GM23338 (cell line): ENCODE measurements at regions not wholly inside any gene's neighbourhood (a gene's known extent, or its start where the extent isn't known, plus 50 kb on each side); places are given as distances from the start of the nearest gene placed in this dataset.

Source experiments
- ATAC-seq: fragments of 200-7000 bp; cut with Tn5 transposase; 3 replicates; pipeline ENCODE4 v1.9.1; 2020
- DNase-seq: peaks from one replicate; pipeline ENCODE4 v3.0.0-alpha.2; 2015; ENCODE audit warnings: low spot score
- H2AFZ ChIP-seq: fragments of 200-600 bp; sonication (generic); 2 replicates; pipeline ENCODE4 v1.8.0; 2016; ENCODE audit warnings: antibody characterized with exemption, mild to moderate bottlenecking, moderate library complexity
- H3F3A ChIP-seq: fragments of 200-600 bp; sonication (generic); replicated peaks from 2 replicates; pipeline ENCODE4 v1.8.0; 2017; ENCODE audit warnings: antibody characterized with exemption, mixed run types, low read depth
- H3K27ac ChIP-seq: fragments of 200-600 bp; sonication (generic); 2 replicates; pipeline ENCODE4 v1.6.1; 2016; ENCODE audit warnings: low read depth
- H3K27me3 ChIP-seq: fragments of 200-600 bp; sonication (generic); 2 replicates; pipeline ENCODE4 v1.8.0; 2016; ENCODE audit warnings: mild to moderate bottlenecking, mixed run types, moderate library complexity; ENCODE audit not compliant: insufficient read depth
- H3K36me3 ChIP-seq: fragments of 200-600 bp; sonication (generic); 2 replicates; pipeline ENCODE4 v1.8.0; 2016; ENCODE audit warnings: mild to moderate bottlenecking; ENCODE audit not compliant: insufficient read depth
- H3K4me1 ChIP-seq: fragments of 200-600 bp; sonication (generic); 2 replicates; pipeline ENCODE4 v1.8.0; 2016; ENCODE audit warnings: mild to moderate bottlenecking, moderate library complexity; ENCODE audit not compliant: insufficient read depth
- H3K4me2 ChIP-seq: fragments of 200-600 bp; sonication (generic); 2 replicates; pipeline ENCODE4 v1.7.1; 2017; ENCODE audit warnings: mixed run types
- H3K4me3 ChIP-seq: fragments of 200-600 bp; sonication (generic); 2 replicates; pipeline ENCODE4 v1.6.1; 2016; ENCODE audit warnings: mixed run types
- H3K79me2 ChIP-seq: fragments of 200-600 bp; sonication (generic); replicated peaks from 2 replicates; pipeline ENCODE4 v1.8.0; 2017; ENCODE audit warnings: mild to moderate bottlenecking; ENCODE audit not compliant: insufficient read depth
- H3K9me2 ChIP-seq: fragments of 200-600 bp; sonication (generic); 2 replicates; pipeline ENCODE4 v1.8.0; 2017; ENCODE audit not compliant: insufficient read depth
- H4K20me1 ChIP-seq: fragments of 200-600 bp; sonication (generic); replicated peaks from 2 replicates; pipeline ENCODE4 v1.8.0; 2017; ENCODE audit warnings: mild to moderate bottlenecking; ENCODE audit not compliant: insufficient read depth
- H3K27ac Mint-ChIP-seq: 2 replicates; pipeline ENCODE4 v1.8.0; 2020; ENCODE audit warnings: inconsistent platforms, mild to moderate bottlenecking, moderate library complexity, mixed read lengths
- H3K27me3 Mint-ChIP-seq: 3 replicates; pipeline ENCODE4 v1.8.0; 2022; ENCODE audit warnings: low read depth, mild to moderate bottlenecking, moderate library complexity, mixed read lengths, inconsistent platforms; ENCODE audit not compliant: insufficient read depth, poor library complexity
- H3K36me3 Mint-ChIP-seq: 3 replicates; pipeline ENCODE4 v1.8.0; 2021; ENCODE audit warnings: low read depth, mild to moderate bottlenecking, inconsistent platforms, moderate library complexity, mixed read lengths
- H3K4me1 Mint-ChIP-seq: 3 replicates; pipeline ENCODE4 v1.8.0; 2020; ENCODE audit warnings: mild to moderate bottlenecking, inconsistent platforms, mixed read lengths
- H3K4me3 Mint-ChIP-seq: 3 replicates; pipeline ENCODE4 v1.8.0; 2021; ENCODE audit warnings: moderate library complexity, mild to moderate bottlenecking, inconsistent platforms, mixed read lengths
- H3K9me3 Mint-ChIP-seq: 3 replicates; pipeline ENCODE4 v1.8.0; 2020; ENCODE audit warnings: moderate library complexity, mild to moderate bottlenecking, inconsistent platforms, mixed read lengths
- CREB1 ChIP-seq: fragments of 250-450 bp; sonication (Bioruptor Pico); IDR thresholded peaks from 2 replicates; pipeline ENCODE4 v1.5.0; 2020; ENCODE audit warnings: low read depth, mild to moderate bottlenecking, moderate library complexity
- EZH2 ChIP-seq: fragments of 200-600 bp; sonication (generic); IDR thresholded peaks from one replicate; pipeline ENCODE4 v1.8.0; 2017; ENCODE audit warnings: antibody characterized with exemption, mild to moderate bottlenecking, low read depth; ENCODE audit not compliant: unreplicated experiment
- EZH2phosphoT487 ChIP-seq: fragments of 200-600 bp; sonication (generic); IDR thresholded peaks from one replicate; pipeline ENCODE4 v1.8.1; 2018; ENCODE audit warnings: antibody characterized with exemption; ENCODE audit not compliant: unreplicated experiment
- JUNB ChIP-seq: IDR thresholded peaks from one replicate; pipeline ENCODE4 v1.6.1; 2016; ENCODE audit warnings: antibody characterized with exemption; ENCODE audit not compliant: unreplicated experiment
- POLR2AphosphoS5 ChIP-seq: IDR thresholded peaks from 2 replicates; pipeline ENCODE4 v1.6.1; 2016; ENCODE audit warnings: antibody characterized with exemption, low read depth
- REST ChIP-seq: IDR thresholded peaks from one replicate; pipeline ENCODE4 v1.6.1; 2018; ENCODE audit warnings: antibody characterized with exemption; ENCODE audit not compliant: unreplicated experiment
- STAT1 ChIP-seq: IDR thresholded peaks from one replicate; pipeline ENCODE4 v1.6.1; 2016; ENCODE audit warnings: antibody characterized with exemption; ENCODE audit not compliant: unreplicated experiment

DNA sequence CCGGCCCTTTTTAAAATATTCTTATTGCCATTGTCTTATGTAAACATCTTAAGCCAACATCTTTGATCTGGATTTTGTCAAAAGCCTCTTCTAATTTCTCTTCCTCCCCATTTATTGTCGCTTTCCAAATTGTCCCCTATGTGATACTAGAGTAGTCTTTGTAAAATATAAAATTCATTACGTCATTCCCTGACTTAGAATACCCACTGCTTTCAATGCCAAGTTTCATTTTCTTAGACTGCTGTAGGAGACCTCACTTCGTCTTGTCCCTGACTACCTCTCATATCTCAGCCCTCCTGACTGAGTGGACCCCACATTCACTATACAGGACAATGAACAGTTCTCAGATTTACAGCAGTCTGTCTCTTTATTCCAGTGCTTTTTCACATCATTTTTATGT is 633.9 kb upstream of the LMO3 start:
- no peak overlapping the region for H3K27ac Mint-ChIP-seq
- H3K27ac ChIP-seq = no peak overlapping the region
- H4K20me1 ChIP-seq = no peaks in the 10 kb centered on the region
- no peaks in the 10 kb centered on the region for H3K9me3 Mint-ChIP-seq
- no peaks in the 10 kb centered on the region; the same call in 1 of the 2 replicates for H3K4me1 ChIP-seq
- H3K36me3 Mint-ChIP-seq = no peaks in the 10 kb centered on the region
- H3K36me3 ChIP-seq = no peaks in the 10 kb centered on the region
- no peak overlapping the region for H3K4me3 Mint-ChIP-seq
- no peaks in the 10 kb centered on the region for H3K79me2 ChIP-seq
- no peaks in the 10 kb centered on the region for H3K27me3 Mint-ChIP-seq
- H3K4me2 ChIP-seq = no peak overlapping the region
- no peak for ATAC-seq
- no peak overlapping the region for H2AFZ ChIP-seq
- H3K4me3 ChIP-seq = no peak overlapping the region
- no peaks in the 10 kb centered on the region for H3F3A ChIP-seq
- no peaks in the 10 kb centered on the region for H3K27me3 ChIP-seq
- H3K4me1 Mint-ChIP-seq = peaks cover 12% of the 10 kb centered on the region
- no peaks in the 10 kb centered on the region for H3K9me2 ChIP-seq
- no peak for TF ChIP-seq STAT1
- TF ChIP-seq EZH2 = no peak
- TF ChIP-seq POLR2AphosphoS5 = no peak
- TF ChIP-seq EZH2phosphoT487 = no peak
- no peak for TF ChIP-seq JUNB
- no peak for TF ChIP-seq REST
- TF ChIP-seq CREB1 (CRISPR knock-in tag) = no peak
- no peak for DNase-seq

GRCh38 chr12:17235996-17236395 is 630.0 kb upstream of the LMO3 start:
- Histone ChIP-seq H3F3A (no peaks in the 10 kb centered on the region), H3K4me1 (no peaks in the 10 kb centered on the region; the same call in 1 of the 2 replicates), H3K4me3 (no peak overlapping the region), H3K79me2 (no peaks in the 10 kb centered on the region), H3K9me2 (no peaks in the 10 kb centered on the region), H3K4me2 (no peak overlapping the region), H3K27me3 (no peaks in the 10 kb centered on the region), H2AFZ (peak overlapping the region; percentile 87; the same call in 1 of the 2 replicates), H3K36me3 (no peaks in the 10 kb centered on the region), H4K20me1 (no peaks in the 10 kb centered on the region), H3K27ac (no peak overlapping the region)
- Mint-ChIP-seq H3K9me3 (no peaks in the 10 kb centered on the region), H3K4me3 (no peak overlapping the region), H3K27ac (0 out of 2 replicates have a peak overlapping the region, but pooled peaks have one; percentile 26), H3K27me3 (no peaks in the 10 kb centered on the region), H3K36me3 (no peaks in the 10 kb centered on the region), H3K4me1 (peaks cover 12% of the 10 kb centered on the region)
- peak; percentile 48 for ATAC-seq
- TF ChIP-seq POLR2AphosphoS5 = no peak
- TF ChIP-seq EZH2phosphoT487 = no peak
- no peak for TF ChIP-seq REST
- TF ChIP-seq JUNB = no peak
- peak; percentile 54 for DNase-seq
